GM12878 (cell line): ENCODE measurements at regions not wholly inside any gene's neighbourhood (a gene's known extent, or its start where the extent isn't known, plus 50 kb on each side); places are given as distances from the start of the nearest gene placed in this dataset.
A peak's percentile ranks its signal among the peaks of the same experiment; 100 is the strongest.

Source experiments
- ATAC-seq: fragments of 200-7000 bp; cut with Tn5 transposase; 3 replicates; pipeline ENCODE4 v1.9.1; 2020; ENCODE audit warnings: mild to moderate bottlenecking, moderate library complexity
- BruUV-seq: library from RNA; stranded (reverse); fragments of 400-500 nt; replicated peaks from 2 replicates; lab custom pipeline; 2021; lab: Mats Ljungman, UMichigan
- CTCF ChIA-PET: fragments of 300-600 bp; sonication (Branson Sonifier 250); formaldehyde crosslinking; extraction: SDS; loops from one replicate; lab custom pipeline; 2021; ENCODE audit warnings: inconsistent platforms; lab: Yijun Ruan, JAX
- POLR2A ChIA-PET: fragments of 350-600 bp; formaldehyde crosslinking; extraction: SDS; loops from one replicate; lab custom pipeline; 2021; ENCODE audit warnings: inconsistent platforms; lab: Charles Lee
- RAD21 ChIA-PET: fragments of 300-600 bp; sonication (Branson Sonifier 250); formaldehyde crosslinking; loops from one replicate; lab custom pipeline; 2023; ENCODE audit warnings: antibody characterized with exemption; ENCODE audit not compliant: unreplicated experiment; lab: Charles Lee
- SMC1A ChIA-PET: fragments of 300-600 bp; sonication (Branson Sonifier 250); formaldehyde crosslinking; loops from one replicate; lab custom pipeline; 2023; ENCODE audit not compliant: unreplicated experiment, uncharacterized antibody; lab: Charles Lee
- DNase-seq: peaks from one replicate; pipeline ENCODE4 v3.0.0-alpha.2; 2011; ENCODE audit warnings: low read depth, low spot score
- FAIRE-seq: peaks from 3 replicates; lab custom pipeline; 2011; peaks lifted over from hg19 to GRCh38; lab: Jason Lieb, UNC
- H2AFZ ChIP-seq: 2 replicates; pipeline ENCODE4 v1.6.0; 2011; ENCODE audit warnings: low read depth, low read length, control low read depth; ENCODE audit not compliant: control insufficient read depth
- H3K27ac ChIP-seq: 2 replicates; pipeline ENCODE4 v1.5.1; 2011; ENCODE audit warnings: control low read depth; ENCODE audit not compliant: control insufficient read depth, insufficient read depth
- H3K27me3 ChIP-seq, 2 experiments: replicated peaks in 1 of 2; 2 replicates each; pipeline versions ENCODE4 v1.6.0 to v1.6.1; 2011; ENCODE audit warnings: low read length in 1 of 2; ENCODE audit not compliant: control insufficient read depth in 2 of 2, insufficient read depth in 2 of 2
- H3K36me3 ChIP-seq, 2 experiments: 2 replicates each; pipeline ENCODE4 v1.5.1; 2011; ENCODE audit warnings: low read length in 1 of 2; ENCODE audit not compliant: control insufficient read depth in 2 of 2, insufficient read depth in 2 of 2
- H3K4me1 ChIP-seq: 2 replicates; pipeline ENCODE4 v1.6.1; 2011; ENCODE audit warnings: mild to moderate bottlenecking, low read length, moderate library complexity, mixed read lengths; ENCODE audit not compliant: control insufficient read depth, insufficient read depth
- H3K4me2 ChIP-seq: 2 replicates; pipeline ENCODE4 v1.6.0; 2011; ENCODE audit warnings: control low read depth; ENCODE audit not compliant: control insufficient read depth, insufficient read depth
- H3K4me3 ChIP-seq: fragments of 200-600 bp; sonication (generic); 2 replicates; pipeline ENCODE4 v1.5.1; 2016
- H3K79me2 ChIP-seq: 2 replicates; pipeline ENCODE4 v1.6.0; 2011; ENCODE audit warnings: low read length; ENCODE audit not compliant: control insufficient read depth, insufficient read depth
- H3K9ac ChIP-seq: 2 replicates; pipeline ENCODE4 v1.8.0; 2011; ENCODE audit warnings: low read length, control low read depth, mixed read lengths; ENCODE audit not compliant: control insufficient read depth, insufficient read depth
- H3K9me3 ChIP-seq: replicated peaks from 3 replicates; pipeline ENCODE4 v1.5.1; 2011; ENCODE audit warnings: mild to moderate bottlenecking, low read length; ENCODE audit not compliant: control insufficient read depth, insufficient read depth
- H4K20me1 ChIP-seq: 2 replicates; pipeline ENCODE4 v1.6.0; 2011; ENCODE audit not compliant: control insufficient read depth, insufficient read depth
- ASH2L ChIP-seq: fragments of 300-600, 200-600 bp; sonication (generic); IDR thresholded peaks from 2 replicates; pipeline ENCODE4 v1.6.1; 2017; ENCODE audit warnings: low read depth, mild to moderate bottlenecking, borderline replicate concordance
- IRF4 ChIP-seq: IDR thresholded peaks from 2 replicates; pipeline ENCODE4 v1.6.1; 2011; ENCODE audit warnings: low read depth, low read length
- KAT2A ChIP-seq: conservative IDR thresholded peaks from 2 replicates; pipeline ENCODE4 v1.6.1; 2011; ENCODE audit warnings: low read depth, low read length; ENCODE audit not compliant: control insufficient read depth
- KDM1A ChIP-seq: fragments of 200-600 bp; sonication (generic); IDR thresholded peaks from 2 replicates; pipeline ENCODE4 v1.6.1; 2016; ENCODE audit warnings: borderline replicate concordance
- LARP7 ChIP-seq: fragments of 450-650 bp; IDR thresholded peaks from 2 replicates; pipeline ENCODE4 v1.6.1; 2017; ENCODE audit warnings: mild to moderate bottlenecking
- NFIC ChIP-seq: IDR thresholded peaks from 2 replicates; pipeline ENCODE4 v1.6.1; 2012; ENCODE audit warnings: low read depth, mild to moderate bottlenecking, inconsistent platforms, low read length, moderate library complexity
- POLR2A ChIP-seq: IDR thresholded peaks from 2 replicates; pipeline ENCODE4 v1.6.1; 2011; ENCODE audit warnings: low read depth, mild to moderate bottlenecking, low read length
- RUNX3 ChIP-seq: IDR thresholded peaks from 2 replicates; pipeline ENCODE4 v1.6.1; 2012; ENCODE audit warnings: low read length, inconsistent platforms
- YBX1 ChIP-seq: fragments of 450-650 bp; IDR thresholded peaks from 2 replicates; pipeline ENCODE4 v1.6.1; 2016; ENCODE audit warnings: antibody characterized with exemption
- ZSCAN29 ChIP-seq: fragments of 450-650 bp; IDR thresholded peaks from 2 replicates; pipeline ENCODE4 v1.6.1; 2017; ENCODE audit warnings: mild to moderate bottlenecking, moderate library complexity
- WGBS: methylation state at CpG from one replicate; pipeline ENCODE4 v1.1.6; 2016; ENCODE audit warnings: low lambda C conversion rate; ENCODE audit not compliant: insufficient replicate concordance, insufficient coverage; ENCODE audit errors: missing lambda C conversion rate; 5-methylcytosine and 5-hydroxymethylcytosine counted together
- in situ Hi-C: fragments of 300-500 bp; cut with MboI; formaldehyde crosslinking; loops from 9 replicates; pipeline ENCODE4 v1.14.3; 2018; ENCODE audit warnings: mixed read lengths
- intact Hi-C: fragments of 100-400 bp; cut with micrococcal nuclease; formaldehyde crosslinking; loops from one replicate; pipeline ENCODE4 v1.14.2; 2022; ENCODE audit not compliant: unreplicated experiment
- TF ChIP-seq, protein P1 (sequence below): fragments of 450-650 bp; IDR thresholded peaks from 2 replicates; pipeline ENCODE4 v1.6.1; 2016; ENCODE audit warnings: mild to moderate bottlenecking, moderate library complexity, borderline replicate concordance
- TF ChIP-seq, protein P2 (sequence below): fragments of 450-650 bp; IDR thresholded peaks from 2 replicates; pipeline ENCODE4 v1.6.1; 2017; ENCODE audit warnings: antibody characterized with exemption, mild to moderate bottlenecking, moderate library complexity

DNA sequence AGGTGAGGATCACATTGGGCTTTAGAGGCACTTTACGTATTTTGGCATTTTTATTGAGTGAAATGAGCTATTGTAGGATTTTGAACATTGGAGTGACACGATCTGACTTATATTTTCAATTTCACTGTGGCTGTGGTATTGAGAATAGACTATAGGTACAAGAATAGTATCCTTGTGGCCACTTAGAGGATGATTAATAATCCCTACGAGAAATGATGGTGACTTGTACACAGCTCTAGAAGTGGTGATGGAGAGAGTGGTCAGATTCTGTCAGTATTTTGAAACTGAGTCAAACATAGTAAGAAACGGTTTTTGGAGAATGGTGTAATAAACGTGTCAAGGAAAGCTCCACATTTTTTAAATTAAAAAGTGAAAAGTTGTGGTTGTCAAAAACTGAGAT lies 494.7 kb downstream of the EPHA5 start:
- no peak overlapping the region for H3K4me3 ChIP-seq
- in situ Hi-C loops, result no loop called here
- CTCF ChIA-PET, result no interaction called here
- no peaks in the 10 kb centered on the region for H3K36me3 ChIP-seq
- H3K4me2 ChIP-seq, result no peak overlapping the region
- H4K20me1 ChIP-seq, result no peaks in the 10 kb centered on the region
- 5% methylated on average over 5 of the region's 5 CpGs for WGBS
- no peaks in the 10 kb centered on the region for H3K27me3 ChIP-seq
- DNase-seq (no peak), ATAC-seq (peak; percentile 39)
- no peak overlapping the region for H2AFZ ChIP-seq
- no peak overlapping the region for H3K27ac ChIP-seq
- BruUV-seq, result no TSS peak
- intact Hi-C loops, result no loop called here
- RAD21 ChIA-PET, result no interaction called here
- TF ChIP-seq YBX1, result no peak
- peak; percentile 22; the same call in 1 of the 2 replicates for TF ChIP-seq RUNX3
- TF ChIP-seq ZSCAN29, result no peak
- TF ChIP-seq, all 136 proteins: peak for 1
- Histone ChIP-seq H3K9ac (no peak overlapping the region), H3K4me1 (no peaks in the 10 kb centered on the region), H3K79me2 (no peaks in the 10 kb centered on the region), H3K9me3 (no peaks in the 10 kb centered on the region)
- FAIRE-seq, result no peak
- POLR2A ChIA-PET, result no interaction called here
- SMC1A ChIA-PET, result interaction anchor here (0.6 kb wide), 1 partner anchor 666 kb away, joined by 3 read pairs; no protein-coding TSS in a partner anchor

DNA sequence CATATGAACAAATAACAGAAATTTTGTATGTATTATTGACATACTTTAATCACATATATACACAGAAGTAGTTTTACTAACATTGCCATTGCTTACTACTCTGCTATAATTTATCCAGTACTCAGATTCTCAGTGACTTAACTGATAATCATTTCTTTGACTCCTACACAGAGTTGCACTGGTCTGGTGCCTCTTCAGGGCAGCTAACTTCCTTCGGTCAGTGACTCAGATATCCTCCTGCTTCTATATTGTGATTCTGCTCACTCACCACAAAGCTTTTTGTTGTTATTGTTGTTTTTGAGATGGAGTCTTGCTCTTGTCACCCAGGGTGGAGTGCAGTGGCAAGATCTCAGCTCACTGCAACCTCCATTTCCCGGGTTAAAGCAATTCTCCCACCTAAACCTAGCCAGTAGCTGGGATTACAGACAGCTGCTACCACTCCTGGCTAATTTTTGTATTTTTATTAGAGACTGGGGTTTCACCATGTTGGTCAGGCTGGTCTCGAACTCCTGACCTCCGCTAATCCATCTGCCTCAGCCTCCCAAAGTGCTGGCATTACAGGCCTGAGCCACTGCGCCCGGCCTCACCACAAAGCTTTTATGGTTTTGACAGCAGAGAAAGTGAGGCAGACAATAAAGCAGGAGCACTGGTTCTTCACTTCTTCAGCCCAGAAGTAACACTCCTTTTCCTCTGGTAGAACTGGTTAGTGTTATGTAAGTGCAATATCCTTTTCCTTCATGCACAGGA lies 499.3 kb downstream of the EPHA5 start:
- no peaks in the 10 kb centered on the region for H3K27me3 ChIP-seq
- H3K4me3 ChIP-seq, result no peak overlapping the region
- H3K79me2 ChIP-seq, result no peaks in the 10 kb centered on the region
- H3K9ac ChIP-seq, result no peak overlapping the region
- WGBS, result 37% methylated on average over 6 of the region's 6 CpGs
- no peaks in the 10 kb centered on the region for H3K9me3 ChIP-seq
- no peak overlapping the region for H3K4me2 ChIP-seq
- CTCF ChIA-PET, result no interaction called here
- DNase-seq (no peak), ATAC-seq (no peak), FAIRE-seq (no peak)
- in situ Hi-C loops (no loop called here), intact Hi-C loops (no loop called here)
- RAD21 ChIA-PET, result no interaction called here
- H2AFZ ChIP-seq, result no peak overlapping the region
- H3K27ac ChIP-seq, result no peak overlapping the region
- H3K36me3 ChIP-seq, result no peaks in the 10 kb centered on the region
- POLR2A ChIA-PET, result no interaction called here
- H4K20me1 ChIP-seq, result no peaks in the 10 kb centered on the region
- H3K4me1 ChIP-seq, result no peaks in the 10 kb centered on the region
- SMC1A ChIA-PET, result interaction anchor here (0.7 kb wide), 1 partner anchor 131 kb away, joined by 3 read pairs; no protein-coding TSS in a partner anchor
- BruUV-seq, result no TSS peak
- TF ChIP-seq KDM1A (no peak), ASH2L (no peak), KAT2A (no peak), LARP7 (no peak), POLR2A (no peak), IRF4 (no peak), NFIC (no peak)
- TF ChIP-seq, protein P1, sequence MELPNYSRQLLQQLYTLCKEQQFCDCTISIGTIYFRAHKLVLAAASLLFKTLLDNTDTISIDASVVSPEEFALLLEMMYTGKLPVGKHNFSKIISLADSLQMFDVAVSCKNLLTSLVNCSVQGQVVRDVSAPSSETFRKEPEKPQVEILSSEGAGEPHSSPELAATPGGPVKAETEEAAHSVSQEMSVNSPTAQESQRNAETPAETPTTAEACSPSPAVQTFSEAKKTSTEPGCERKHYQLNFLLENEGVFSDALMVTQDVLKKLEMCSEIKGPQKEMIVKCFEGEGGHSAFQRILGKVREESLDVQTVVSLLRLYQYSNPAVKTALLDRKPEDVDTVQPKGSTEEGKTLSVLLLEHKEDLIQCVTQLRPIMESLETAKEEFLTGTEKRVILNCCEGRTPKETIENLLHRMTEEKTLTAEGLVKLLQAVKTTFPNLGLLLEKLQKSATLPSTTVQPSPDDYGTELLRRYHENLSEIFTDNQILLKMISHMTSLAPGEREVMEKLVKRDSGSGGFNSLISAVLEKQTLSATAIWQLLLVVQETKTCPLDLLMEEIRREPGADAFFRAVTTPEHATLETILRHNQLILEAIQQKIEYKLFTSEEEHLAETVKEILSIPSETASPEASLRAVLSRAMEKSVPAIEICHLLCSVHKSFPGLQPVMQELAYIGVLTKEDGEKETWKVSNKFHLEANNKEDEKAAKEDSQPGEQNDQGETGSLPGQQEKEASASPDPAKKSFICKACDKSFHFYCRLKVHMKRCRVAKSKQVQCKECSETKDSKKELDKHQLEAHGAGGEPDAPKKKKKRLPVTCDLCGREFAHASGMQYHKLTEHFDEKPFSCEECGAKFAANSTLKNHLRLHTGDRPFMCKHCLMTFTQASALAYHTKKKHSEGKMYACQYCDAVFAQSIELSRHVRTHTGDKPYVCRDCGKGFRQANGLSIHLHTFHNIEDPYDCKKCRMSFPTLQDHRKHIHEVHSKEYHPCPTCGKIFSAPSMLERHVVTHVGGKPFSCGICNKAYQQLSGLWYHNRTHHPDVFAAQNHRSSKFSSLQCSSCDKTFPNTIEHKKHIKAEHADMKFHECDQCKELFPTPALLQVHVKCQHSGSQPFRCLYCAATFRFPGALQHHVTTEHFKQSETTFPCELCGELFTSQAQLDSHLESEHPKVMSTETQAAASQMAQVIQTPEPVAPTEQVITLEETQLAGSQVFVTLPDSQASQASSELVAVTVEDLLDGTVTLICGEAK, result no peak
- TF ChIP-seq, protein P2, sequence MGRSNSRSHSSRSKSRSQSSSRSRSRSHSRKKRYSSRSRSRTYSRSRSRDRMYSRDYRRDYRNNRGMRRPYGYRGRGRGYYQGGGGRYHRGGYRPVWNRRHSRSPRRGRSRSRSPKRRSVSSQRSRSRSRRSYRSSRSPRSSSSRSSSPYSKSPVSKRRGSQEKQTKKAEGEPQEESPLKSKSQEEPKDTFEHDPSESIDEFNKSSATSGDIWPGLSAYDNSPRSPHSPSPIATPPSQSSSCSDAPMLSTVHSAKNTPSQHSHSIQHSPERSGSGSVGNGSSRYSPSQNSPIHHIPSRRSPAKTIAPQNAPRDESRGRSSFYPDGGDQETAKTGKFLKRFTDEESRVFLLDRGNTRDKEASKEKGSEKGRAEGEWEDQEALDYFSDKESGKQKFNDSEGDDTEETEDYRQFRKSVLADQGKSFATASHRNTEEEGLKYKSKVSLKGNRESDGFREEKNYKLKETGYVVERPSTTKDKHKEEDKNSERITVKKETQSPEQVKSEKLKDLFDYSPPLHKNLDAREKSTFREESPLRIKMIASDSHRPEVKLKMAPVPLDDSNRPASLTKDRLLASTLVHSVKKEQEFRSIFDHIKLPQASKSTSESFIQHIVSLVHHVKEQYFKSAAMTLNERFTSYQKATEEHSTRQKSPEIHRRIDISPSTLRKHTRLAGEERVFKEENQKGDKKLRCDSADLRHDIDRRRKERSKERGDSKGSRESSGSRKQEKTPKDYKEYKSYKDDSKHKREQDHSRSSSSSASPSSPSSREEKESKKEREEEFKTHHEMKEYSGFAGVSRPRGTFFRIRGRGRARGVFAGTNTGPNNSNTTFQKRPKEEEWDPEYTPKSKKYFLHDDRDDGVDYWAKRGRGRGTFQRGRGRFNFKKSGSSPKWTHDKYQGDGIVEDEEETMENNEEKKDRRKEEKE, result no peak
